OCI-LY3 (cell line): ENCODE measurements at regions not wholly inside any gene's neighbourhood (a gene's known extent, or its start where the extent isn't known, plus 50 kb on each side); places are given as distances from the start of the nearest gene placed in this dataset.

ENCODE experiments used
- H2AFZ ChIP-seq: fragments of 200-600, 300-600 bp; shearing (Covaris generic); 2 replicates; pipeline ENCODE4 v1.6.0; 2014; ENCODE audit warnings: antibody characterized with exemption, low read depth, low read length
- H3K27ac ChIP-seq: fragments of 200-600, 300-600 bp; sonication (generic); 2 replicates; pipeline ENCODE4 v1.5.1; 2014; ENCODE audit warnings: mild to moderate bottlenecking, low read length, moderate library complexity, mixed read lengths
- H3K27me3 ChIP-seq: fragments of 200-600, 300-600 bp; sonication (generic); 2 replicates; pipeline ENCODE4 v1.6.1; 2014; ENCODE audit warnings: low read depth, low read length, mixed read lengths
- H3K36me3 ChIP-seq: fragments of 200-600, 300-600 bp; sonication (generic); replicated peaks from 2 replicates; pipeline ENCODE3; 2014; ENCODE audit warnings: low read depth, low read length, mixed read lengths
- H3K4me1 ChIP-seq: fragments of 300-600, 200-600 bp; sonication (generic); 2 replicates; pipeline ENCODE4 v1.6.1; 2014; ENCODE audit warnings: low read length, mixed read lengths
- H3K4me2 ChIP-seq: fragments of 200-600, 300-600 bp; sonication (generic); 2 replicates; pipeline ENCODE4 v1.6.1; 2014; ENCODE audit warnings: low read length, mixed read lengths
- H3K4me3 ChIP-seq: fragments of 300-600, 200-600 bp; sonication (generic); 2 replicates; pipeline ENCODE4 v1.5.1; 2014; ENCODE audit warnings: antibody characterized with exemption, mild to moderate bottlenecking, low read length, moderate library complexity
- H3K79me2 ChIP-seq: fragments of 300-600, 200-600 bp; shearing (Covaris generic); 2 replicates; pipeline ENCODE4 v1.6.1; 2014; ENCODE audit warnings: mild to moderate bottlenecking, low read length, mixed read lengths
- H3K9ac ChIP-seq: fragments of 300-600, 200-600 bp; shearing (Covaris generic); 2 replicates; pipeline ENCODE4 v1.6.0; 2014; ENCODE audit warnings: mild to moderate bottlenecking, low read length, moderate library complexity
- H3K9me3 ChIP-seq: fragments of 200-600, 300-600 bp; shearing (Covaris generic); 2 replicates; pipeline ENCODE4 v1.6.1; 2014; ENCODE audit warnings: low read length, mixed read lengths; ENCODE audit not compliant: insufficient read depth
- H4K20me1 ChIP-seq: fragments of 200-600, 300-600 bp; sonication (generic); 2 replicates; pipeline ENCODE4 v1.6.1; 2016; ENCODE audit warnings: low read length, mixed read lengths; ENCODE audit not compliant: insufficient read depth
- CTCF ChIP-seq: fragments of 200-600, 300-600 bp; sonication (generic); IDR thresholded peaks from 2 replicates; pipeline ENCODE4 v1.5.1; 2014; ENCODE audit warnings: antibody characterized with exemption, low read length, low read depth
- EZH2phosphoT487 ChIP-seq: fragments of 200-600 bp; shearing (Covaris generic); IDR thresholded peaks from 2 replicates; pipeline ENCODE4 v1.6.1; 2018; ENCODE audit warnings: antibody characterized with exemption, mixed run types, low read depth

DNA sequence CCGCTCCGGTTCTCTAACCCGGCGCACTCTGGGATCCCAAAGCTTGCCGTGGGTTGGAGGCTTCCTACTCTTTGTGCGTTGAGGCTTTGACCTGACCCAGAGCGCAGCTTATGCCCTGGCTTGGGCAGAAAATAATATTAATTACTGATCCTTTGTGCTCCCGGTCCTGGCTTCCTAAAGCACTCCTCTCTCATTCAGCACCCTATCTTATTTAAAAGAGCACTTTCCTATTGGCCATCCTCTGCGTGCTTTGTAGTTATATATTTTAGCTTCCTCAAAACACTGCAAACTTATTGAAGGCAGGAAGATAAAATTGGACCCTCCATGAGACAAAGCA is 466.0 kb downstream of the XPNPEP1 start:
- no peaks in the 10 kb centered on the region for H3K36me3 ChIP-seq
- H3K27ac ChIP-seq, result no peak overlapping the region
- no peaks in the 10 kb centered on the region for H3K79me2 ChIP-seq
- H4K20me1 ChIP-seq, result no peaks in the 10 kb centered on the region
- no peaks in the 10 kb centered on the region for H3K27me3 ChIP-seq
- no peak for TF ChIP-seq EZH2phosphoT487
- no peak for TF ChIP-seq CTCF
- H3K9me3 ChIP-seq, result no peaks in the 10 kb centered on the region
- H3K4me1 ChIP-seq, result no peaks in the 10 kb centered on the region
- no peak overlapping the region for H2AFZ ChIP-seq
- H3K4me2 ChIP-seq, result no peak overlapping the region
- H3K9ac ChIP-seq, result no peak overlapping the region
- H3K4me3 ChIP-seq, result no peak overlapping the region

DNA sequence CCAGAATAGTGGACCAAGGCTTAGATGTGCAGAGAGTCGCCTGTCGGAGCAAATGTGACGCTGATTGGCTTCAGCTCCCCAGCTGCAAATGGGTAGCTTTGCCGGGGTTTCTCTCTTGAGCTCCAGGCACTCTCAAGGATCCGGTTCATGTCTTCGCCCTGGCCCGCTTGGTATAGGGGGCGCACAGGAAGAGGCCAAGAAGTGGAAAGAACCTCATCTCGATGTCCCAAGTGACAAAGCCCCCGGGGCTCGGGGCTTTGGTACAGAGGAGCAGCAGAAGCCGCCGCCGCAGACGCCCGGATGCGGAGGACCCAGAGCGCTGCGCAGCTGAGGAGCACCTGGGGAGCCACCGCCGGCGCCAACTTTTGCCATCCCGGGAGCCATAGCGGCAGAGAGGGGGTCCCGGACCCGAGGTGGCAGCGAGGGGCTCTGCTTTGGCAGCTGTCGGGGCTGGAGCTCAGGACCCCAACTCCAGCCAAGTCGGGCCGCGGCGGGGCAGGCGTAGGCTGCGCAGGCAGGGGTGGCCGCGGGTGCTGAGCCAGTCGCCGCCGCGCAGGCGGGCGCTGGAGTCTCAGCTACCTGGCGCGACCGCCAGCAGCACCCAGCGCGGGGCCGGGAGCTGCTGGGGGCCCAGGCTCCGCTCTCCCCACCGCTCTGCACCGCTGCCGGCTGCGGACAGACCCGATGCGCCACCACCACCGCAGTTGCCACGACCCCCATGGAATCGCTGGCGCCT is 466.6 kb downstream of the XPNPEP1 start:
- Histone ChIP-seq H3K27me3 (no peaks in the 10 kb centered on the region), H3K4me2 (no peak overlapping the region)

DNA sequence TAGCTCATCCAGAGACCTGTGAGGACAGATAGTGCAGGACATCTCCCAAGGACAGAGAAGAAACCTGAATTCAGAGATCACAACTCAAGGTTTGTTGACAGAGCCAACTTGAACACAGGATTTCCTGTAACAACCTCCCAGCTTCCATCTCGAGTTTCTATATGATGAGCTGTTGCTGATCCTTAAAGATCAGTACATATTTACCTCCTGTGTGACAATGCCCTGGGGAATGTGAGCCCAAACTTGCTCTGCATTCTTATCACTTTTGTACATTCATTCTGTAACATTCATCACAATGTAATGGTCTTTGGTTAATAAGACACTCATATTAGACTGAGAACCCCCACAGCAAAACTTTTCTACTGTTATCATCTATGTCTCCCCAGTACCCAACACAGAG is 468.6 kb downstream of the XPNPEP1 start:
- Histone ChIP-seq H3K4me2 (no peak overlapping the region), H3K36me3 (no peaks in the 10 kb centered on the region), H4K20me1 (no peaks in the 10 kb centered on the region), H3K9ac (no peak overlapping the region), H3K4me3 (no peak overlapping the region), H2AFZ (no peak overlapping the region), H3K9me3 (no peaks in the 10 kb centered on the region), H3K4me1 (no peaks in the 10 kb centered on the region), H3K79me2 (no peaks in the 10 kb centered on the region), H3K27ac (no peak overlapping the region), H3K27me3 (no peaks in the 10 kb centered on the region)
- TF ChIP-seq EZH2phosphoT487 (no peak), CTCF (no peak)

More for the DNA sequence above, 466.6 kb downstream of the XPNPEP1 start:
- Histone ChIP-seq H4K20me1 (no peaks in the 10 kb centered on the region), H3K9me3 (no peaks in the 10 kb centered on the region), H3K27ac (no peak overlapping the region), H2AFZ (no peak overlapping the region), H3K36me3 (no peaks in the 10 kb centered on the region), H3K9ac (no peak overlapping the region), H3K4me1 (no peaks in the 10 kb centered on the region), H3K4me3 (no peak overlapping the region), H3K79me2 (no peaks in the 10 kb centered on the region)
- TF ChIP-seq EZH2phosphoT487 (no peak), CTCF (no peak)

GRCh38 chr10:109451879-109452278 is 471.4 kb downstream of the XPNPEP1 start:
- H3K27me3 ChIP-seq, result no peaks in the 10 kb centered on the region
- no peak overlapping the region for H3K27ac ChIP-seq
- no peak for TF ChIP-seq EZH2phosphoT487
- TF ChIP-seq CTCF, result no peak
- H3K4me3 ChIP-seq, result no peak overlapping the region
- H4K20me1 ChIP-seq, result no peaks in the 10 kb centered on the region
- H3K79me2 ChIP-seq, result no peaks in the 10 kb centered on the region
- H3K4me1 ChIP-seq, result no peaks in the 10 kb centered on the region
- H2AFZ ChIP-seq, result no peak overlapping the region
- H3K4me2 ChIP-seq, result no peak overlapping the region
- H3K9ac ChIP-seq, result no peak overlapping the region
- H3K36me3 ChIP-seq, result no peaks in the 10 kb centered on the region
- H3K9me3 ChIP-seq, result no peaks in the 10 kb centered on the region
